Kidney (tissue), 13 donors: ENCODE measurements at regions not wholly inside any gene's neighbourhood (a gene's known extent, or its start where the extent isn't known, plus 50 kb on each side); places are given as distances from the start of the nearest gene placed in this dataset.

Experiments used
- DNase-seq, 5 donors: peaks; one replicate each; pipeline ENCODE4 v3.0.0-alpha.2; 2013 to 2020
- FAIRE-seq: peaks from 2 replicates; lab custom pipeline; 2012; peaks lifted over from hg19 to GRCh38; lab: Jason Lieb, UNC
- H3K27ac ChIP-seq, 2 donors: one replicate each; pipeline ENCODE4 v1.7.0; 2013; ENCODE audit warnings: low read depth in 2 of 2, low read length in 2 of 2, inconsistent platforms in 1 of 2
- H3K27me3 ChIP-seq: one replicate; pipeline ENCODE4 v1.7.1; 2013; ENCODE audit warnings: low read length, inconsistent platforms; ENCODE audit not compliant: control insufficient read depth, insufficient read depth
- H3K36me3 ChIP-seq, 3 donors: one replicate each; pipeline versions ENCODE4 v1.7.0 to v1.7.1; 2013; ENCODE audit warnings: low read length in 3 of 3, control low read depth in 1 of 3, inconsistent platforms in 1 of 3; ENCODE audit not compliant: insufficient read depth in 3 of 3, control insufficient read depth in 2 of 3
- H3K4me1 ChIP-seq, 3 donors: one replicate each; pipeline versions ENCODE4 v1.7.0 to v1.7.1; 2013; ENCODE audit warnings: low read length in 3 of 3, inconsistent platforms in 1 of 3, low read depth in 1 of 3; ENCODE audit not compliant: control insufficient read depth in 2 of 3, insufficient read depth in 2 of 3
- H3K4me3 ChIP-seq, 3 donors: one replicate each; pipeline versions ENCODE4 v1.7.0 to v1.8.1; 2013; ENCODE audit warnings: low read length in 3 of 3, control low read depth in 1 of 3, inconsistent platforms in 1 of 3
- H3K9ac ChIP-seq, 3 donors: one replicate each; pipeline versions ENCODE4 v1.7.0 to v1.7.1; 2013; ENCODE audit warnings: low read length in 3 of 3, control low read depth in 1 of 3, inconsistent platforms in 1 of 3
- H3K9me3 ChIP-seq, 3 donors: one replicate each; pipeline versions ENCODE4 v1.7.0 to v1.7.1; 2013; ENCODE audit warnings: low read length in 3 of 3, control low read depth in 1 of 3, inconsistent platforms in 1 of 3; ENCODE audit not compliant: control insufficient read depth in 2 of 3, insufficient read depth in 1 of 3
- intact Hi-C: fragments of 100-400 bp; cut with DNase I; formaldehyde crosslinking; loops from one replicate; pipeline ENCODE4 v1.11.1; 2022
- TF ChIP-seq, protein P1 (sequence below): IDR thresholded peaks from 3 replicates; pipeline ENCODE4 v1.5.1; 2012; ENCODE audit warnings: mild to moderate bottlenecking, moderate library complexity, borderline replicate concordance; ENCODE audit not compliant: insufficient read depth; ENCODE audit errors: extremely low read depth
- donor health status: control.
- donor health status: control.
- donor health status: control.
- donor health status: control.
- donor health status: control.
- donor health status: DM: yes; HTN: yes; CAD: no.
- donor health status: Normal renal cell carcinoma (clear cell type).

GRCh38 chr9:8014997-8015682 is 215.6 kb upstream of the DMAC1 start:
- Histone ChIP-seq H3K4me1 (no peaks in the 10 kb centered on the region), H3K4me3 (no peak overlapping the region), H3K27me3 (no peaks in the 10 kb centered on the region), H3K27ac (no peak overlapping the region), H3K9me3 (no peaks in the 10 kb centered on the region), H3K36me3 (no peaks in the 10 kb centered on the region), H3K9ac (no peak overlapping the region)
- intact Hi-C loops, result no loop called here
- DNase-seq (no peak), FAIRE-seq (no peak)
- TF ChIP-seq, protein P1, sequence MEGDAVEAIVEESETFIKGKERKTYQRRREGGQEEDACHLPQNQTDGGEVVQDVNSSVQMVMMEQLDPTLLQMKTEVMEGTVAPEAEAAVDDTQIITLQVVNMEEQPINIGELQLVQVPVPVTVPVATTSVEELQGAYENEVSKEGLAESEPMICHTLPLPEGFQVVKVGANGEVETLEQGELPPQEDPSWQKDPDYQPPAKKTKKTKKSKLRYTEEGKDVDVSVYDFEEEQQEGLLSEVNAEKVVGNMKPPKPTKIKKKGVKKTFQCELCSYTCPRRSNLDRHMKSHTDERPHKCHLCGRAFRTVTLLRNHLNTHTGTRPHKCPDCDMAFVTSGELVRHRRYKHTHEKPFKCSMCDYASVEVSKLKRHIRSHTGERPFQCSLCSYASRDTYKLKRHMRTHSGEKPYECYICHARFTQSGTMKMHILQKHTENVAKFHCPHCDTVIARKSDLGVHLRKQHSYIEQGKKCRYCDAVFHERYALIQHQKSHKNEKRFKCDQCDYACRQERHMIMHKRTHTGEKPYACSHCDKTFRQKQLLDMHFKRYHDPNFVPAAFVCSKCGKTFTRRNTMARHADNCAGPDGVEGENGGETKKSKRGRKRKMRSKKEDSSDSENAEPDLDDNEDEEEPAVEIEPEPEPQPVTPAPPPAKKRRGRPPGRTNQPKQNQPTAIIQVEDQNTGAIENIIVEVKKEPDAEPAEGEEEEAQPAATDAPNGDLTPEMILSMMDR, result no peak

DNA sequence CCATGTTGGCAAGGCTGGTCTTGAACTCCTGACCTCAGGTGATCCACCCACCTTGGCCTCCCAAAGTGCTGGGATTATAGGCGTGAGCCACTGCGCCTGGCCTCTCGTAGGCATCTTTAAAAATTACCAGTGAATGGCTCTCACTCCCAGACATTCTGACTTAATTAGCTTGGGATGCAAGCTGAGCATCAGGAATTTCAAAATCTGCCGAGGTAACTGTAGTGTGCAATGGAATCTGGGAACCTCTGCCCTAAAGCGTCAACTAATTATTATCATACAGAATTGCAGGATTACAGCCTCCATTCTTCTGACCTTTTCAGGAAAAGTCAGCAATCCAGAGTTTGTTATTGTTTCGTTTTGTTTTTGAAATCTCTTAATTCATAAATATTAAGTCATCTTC is 213.4 kb upstream of the DMAC1 start:
- TF ChIP-seq, protein P1, result no peak
- no peaks in the 10 kb centered on the region for H3K36me3 ChIP-seq
- H3K9ac ChIP-seq, result no peak overlapping the region
- no peaks in the 10 kb centered on the region for H3K4me1 ChIP-seq
- H3K4me3 ChIP-seq, result no peak overlapping the region
- FAIRE-seq (no peak), DNase-seq (peak in 3 of 5 donors; percentile 14 to 33 (median 20))
- intact Hi-C loops, result no loop called here
- H3K27ac ChIP-seq, result no peak overlapping the region
- no peaks in the 10 kb centered on the region for H3K9me3 ChIP-seq
- H3K27me3 ChIP-seq, result no peaks in the 10 kb centered on the region

DNA sequence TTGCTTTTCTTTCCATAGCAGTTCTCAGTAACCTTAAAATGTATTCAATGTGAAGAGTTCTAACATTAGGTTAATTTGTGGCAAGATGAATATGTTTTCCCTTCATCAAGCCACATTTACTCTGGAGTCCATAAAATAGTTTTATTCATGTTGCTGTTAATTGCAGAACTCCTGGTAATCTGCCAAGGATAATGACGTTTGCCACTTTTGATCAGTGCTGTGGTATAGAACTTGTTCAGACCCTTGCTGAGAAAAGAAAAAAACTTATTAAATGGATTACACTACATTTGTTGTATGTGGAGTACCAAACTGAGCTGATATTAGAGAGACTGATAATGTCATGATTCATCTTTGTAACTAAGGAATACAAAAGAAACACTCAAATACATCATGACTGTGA is 212.4 kb upstream of the DMAC1 start:
- H3K36me3 ChIP-seq, result no peaks in the 10 kb centered on the region
- intact Hi-C loops, result no loop called here
- no peak overlapping the region for H3K4me3 ChIP-seq
- FAIRE-seq (no peak), DNase-seq (peak in 1 of 5 donors; percentile 10)
- H3K27ac ChIP-seq, result no peak overlapping the region
- H3K9me3 ChIP-seq, result no peaks in the 10 kb centered on the region
- H3K9ac ChIP-seq, result no peak overlapping the region
- H3K4me1 ChIP-seq, result no peaks in the 10 kb centered on the region
- no peaks in the 10 kb centered on the region for H3K27me3 ChIP-seq
- TF ChIP-seq, protein P1, result no peak

GRCh38 chr9:7996558-7996957 is 197.0 kb upstream of the DMAC1 start:
- no peak for DNase-seq

More at GRCh38 chr9:7996558-7996957, 197.0 kb upstream of the DMAC1 start:
- intact Hi-C loops, result no loop called here
- TF ChIP-seq, protein P1, result no peak
- H3K36me3 ChIP-seq, result no peaks in the 10 kb centered on the region
- no peak overlapping the region for H3K9ac ChIP-seq
- FAIRE-seq, result no peak
- no peak overlapping the region for H3K4me3 ChIP-seq
- no peak overlapping the region for H3K27ac ChIP-seq
- no peaks in the 10 kb centered on the region for H3K27me3 ChIP-seq
- no peaks in the 10 kb centered on the region for H3K4me1 ChIP-seq
- H3K9me3 ChIP-seq, result no peaks in the 10 kb centered on the region
